HAP-1 (cell line): ENCODE measurements at regions not wholly inside any gene's neighbourhood (a gene's known extent, or its start where the extent isn't known, plus 50 kb on each side); places are given as distances from the start of the nearest gene placed in this dataset.

Experiments
- DNase-seq, 2 experiments: peaks; one replicate each; pipeline ENCODE4 v3.0.0-alpha.2; 2016 to 2020; ENCODE audit warnings: low spot score in 2 of 2
- H3K27me3 ChIP-seq: fragments of 250-450 bp; sonication (Bioruptor Pico); 2 replicates; pipeline ENCODE4 v1.5.1; 2020; ENCODE audit warnings: low read depth, mild to moderate bottlenecking, moderate library complexity
- H3K36me3 ChIP-seq: fragments of 250-450 bp; sonication (Bioruptor Pico); replicated peaks from 2 replicates; pipeline ENCODE4 v1.5.1; 2020; ENCODE audit warnings: mild to moderate bottlenecking
- H3K4me1 ChIP-seq: fragments of 250-450 bp; sonication (Bioruptor Pico); 2 replicates; pipeline ENCODE4 v1.5.1; 2020; ENCODE audit warnings: mild to moderate bottlenecking
- H3K4me3 ChIP-seq: fragments of 250-450 bp; sonication (Bioruptor Pico); 2 replicates; pipeline ENCODE4 v1.5.1; 2020; ENCODE audit warnings: mild to moderate bottlenecking, moderate library complexity
- H3K9me3 ChIP-seq: fragments of 250-450 bp; sonication (Bioruptor Pico); 2 replicates; pipeline ENCODE4 v1.5.1; 2020; ENCODE audit warnings: mild to moderate bottlenecking, moderate library complexity
- in situ Hi-C: fragments of 300-500 bp; cut with MboI; formaldehyde crosslinking; loops from 3 replicates; pipeline ENCODE4 v1.14.3; 2020; ENCODE audit warnings: low sequenced_read_pairs, inconsistent platforms, mixed read lengths

- no peak overlapping the region for H3K4me3 ChIP-seq
- no peak for DNase-seq
- H3K4me1 ChIP-seq, result no peaks in the 10 kb centered on the region
- in situ Hi-C loops, result loop anchor here (10.0 to 25.0 kb wide), 2 partner anchors 235 to 583 kb away; no protein-coding TSS in a partner anchor
- no peaks in the 10 kb centered on the region for H3K9me3 ChIP-seq
- no peaks in the 10 kb centered on the region for H3K36me3 ChIP-seq
- peaks cover 3% of the 10 kb centered on the region for H3K27me3 ChIP-seq
Measured at GRCh38 chr9:109579191-109579948, 81.3 kb upstream of the PTPN3 start.

- Histone ChIP-seq H3K4me1 (no peaks in the 10 kb centered on the region), H3K27me3 (peaks cover 3% of the 10 kb centered on the region)
- in situ Hi-C loops, result loop anchor here (25.0 kb wide), 1 partner anchor 580 kb away; no protein-coding TSS in a partner anchor
Measured at GRCh38 chr9:109582386-109582785, 84.3 kb upstream of the PTPN3 start.

GRCh38 chr9:109584205-109584604 is 86.1 kb upstream of the PTPN3 start:
- H3K27me3 ChIP-seq, result peaks cover 3% of the 10 kb centered on the region; the same call in 1 of the 2 replicates
- H3K4me1 ChIP-seq, result no peaks in the 10 kb centered on the region
- H3K9me3 ChIP-seq, result peaks cover 4% of the 10 kb centered on the region; the same call in 1 of the 2 replicates
- no peak overlapping the region for H3K4me3 ChIP-seq
- H3K36me3 ChIP-seq, result no peaks in the 10 kb centered on the region
- in situ Hi-C loops, result loop anchor here (25.0 kb wide), 1 partner anchor 578 kb away; no protein-coding TSS in a partner anchor
- DNase-seq, result no peak

More at GRCh38 chr9:109582386-109582785, 84.3 kb upstream of the PTPN3 start:
- Histone ChIP-seq H3K36me3 (no peaks in the 10 kb centered on the region), H3K4me3 (no peak overlapping the region), H3K9me3 (no peaks in the 10 kb centered on the region)
- no peak for DNase-seq

GRCh38 chr9:109585796-109586195 is 87.7 kb upstream of the PTPN3 start:
- in situ Hi-C loops, result loop anchor here (25.0 kb wide), 1 partner anchor 577 kb away; no protein-coding TSS in a partner anchor
- DNase-seq, result no peak
- Histone ChIP-seq H3K36me3 (no peaks in the 10 kb centered on the region), H3K27me3 (peaks cover 3% of the 10 kb centered on the region; the same call in 1 of the 2 replicates), H3K4me3 (no peak overlapping the region), H3K4me1 (no peaks in the 10 kb centered on the region), H3K9me3 (peaks cover 5% of the 10 kb centered on the region; the same call in 1 of the 2 replicates)

GRCh38 chr9:109586993-109587392 is 88.9 kb upstream of the PTPN3 start:
- Histone ChIP-seq H3K9me3 (peaks cover 5% of the 10 kb centered on the region; the same call in 1 of the 2 replicates), H3K4me3 (no peak overlapping the region), H3K27me3 (peaks cover 3% of the 10 kb centered on the region; the same call in 1 of the 2 replicates), H3K4me1 (no peaks in the 10 kb centered on the region), H3K36me3 (no peaks in the 10 kb centered on the region)
- no peak for DNase-seq
- in situ Hi-C loops, result loop anchor here (25.0 kb wide), 1 partner anchor 575 kb away; no protein-coding TSS in a partner anchor

- in situ Hi-C loops, result loop anchor here (25.0 kb wide), 1 partner anchor 574 kb away; no protein-coding TSS in a partner anchor
- Histone ChIP-seq H3K4me1 (no peaks in the 10 kb centered on the region), H3K9me3 (peaks cover 5% of the 10 kb centered on the region; the same call in 1 of the 2 replicates), H3K27me3 (no peaks in the 10 kb centered on the region), H3K4me3 (no peak overlapping the region), H3K36me3 (no peaks in the 10 kb centered on the region)
- no peak for DNase-seq
Measured at GRCh38 chr9:109588415-109588814, 90.3 kb upstream of the PTPN3 start.

GRCh38 chr9:109590966-109591365 is 92.9 kb upstream of the PTPN3 start:
- no peaks in the 10 kb centered on the region for H3K4me1 ChIP-seq
- no peaks in the 10 kb centered on the region for H3K36me3 ChIP-seq
- no peak for DNase-seq
- in situ Hi-C loops, result loop anchor here (25.0 kb wide), 1 partner anchor 571 kb away; no protein-coding TSS in a partner anchor
- H3K27me3 ChIP-seq, result peaks cover 6% of the 10 kb centered on the region
- H3K4me3 ChIP-seq, result no peak overlapping the region
- peaks cover 5% of the 10 kb centered on the region; the same call in 1 of the 2 replicates for H3K9me3 ChIP-seq

GRCh38 chr9:109591691-109592090 is 93.6 kb upstream of the PTPN3 start:
- Histone ChIP-seq H3K27me3 (peaks cover 8% of the 10 kb centered on the region), H3K4me3 (no peak overlapping the region), H3K36me3 (no peaks in the 10 kb centered on the region), H3K4me1 (no peaks in the 10 kb centered on the region), H3K9me3 (peaks cover 5% of the 10 kb centered on the region; the same call in 1 of the 2 replicates)
- in situ Hi-C loops, result loop anchor here (25.0 kb wide), 1 partner anchor 571 kb away; no protein-coding TSS in a partner anchor
- no peak for DNase-seq

GRCh38 chr9:109593612-109594011 is 95.5 kb upstream of the PTPN3 start:
- in situ Hi-C loops, result loop anchor here (25.0 kb wide), 1 partner anchor 569 kb away; no protein-coding TSS in a partner anchor
- Histone ChIP-seq H3K4me3 (no peak overlapping the region), H3K27me3 (peaks cover 8% of the 10 kb centered on the region), H3K9me3 (peaks cover 5% of the 10 kb centered on the region; the same call in 1 of the 2 replicates), H3K4me1 (no peaks in the 10 kb centered on the region), H3K36me3 (no peaks in the 10 kb centered on the region)
- DNase-seq, result no peak

GRCh38 chr9:109597496-109597895 is 99.4 kb upstream of the PTPN3 start:
- Histone ChIP-seq H3K27me3 (peaks cover 8% of the 10 kb centered on the region), H3K4me1 (no peaks in the 10 kb centered on the region), H3K36me3 (no peaks in the 10 kb centered on the region), H3K4me3 (no peak overlapping the region), H3K9me3 (no peaks in the 10 kb centered on the region)
- no peak for DNase-seq
- in situ Hi-C loops, result loop anchor here (25.0 kb wide), 1 partner anchor 565 kb away; no protein-coding TSS in a partner anchor

GRCh38 chr9:109599131-109599530 is 101.0 kb upstream of the PTPN3 start:
- no peak for DNase-seq
- Histone ChIP-seq H3K9me3 (no peaks in the 10 kb centered on the region), H3K36me3 (no peaks in the 10 kb centered on the region), H3K27me3 (peaks cover 8% of the 10 kb centered on the region), H3K4me1 (no peaks in the 10 kb centered on the region), H3K4me3 (no peak overlapping the region)
- in situ Hi-C loops, result loop anchor here (25.0 kb wide), 1 partner anchor 563 kb away; no protein-coding TSS in a partner anchor

- in situ Hi-C loops, result loop anchor here (25.0 kb wide), 1 partner anchor 563 kb away; no protein-coding TSS in a partner anchor
Measured at GRCh38 chr9:109599711-109600110, 101.6 kb upstream of the PTPN3 start.

GRCh38 chr9:109600142-109600541 is 102.0 kb upstream of the PTPN3 start:
- Histone ChIP-seq H3K4me1 (no peaks in the 10 kb centered on the region), H3K9me3 (no peaks in the 10 kb centered on the region), H3K36me3 (no peaks in the 10 kb centered on the region), H3K4me3 (no peak overlapping the region), H3K27me3 (peaks cover 5% of the 10 kb centered on the region; the same call in 1 of the 2 replicates)
- in situ Hi-C loops, result no loop called here
- DNase-seq, result no peak

More at GRCh38 chr9:109599711-109600110, 101.6 kb upstream of the PTPN3 start:
- peaks cover 8% of the 10 kb centered on the region for H3K27me3 ChIP-seq
- no peaks in the 10 kb centered on the region for H3K9me3 ChIP-seq
- DNase-seq, result no peak
- no peaks in the 10 kb centered on the region for H3K4me1 ChIP-seq
- H3K36me3 ChIP-seq, result no peaks in the 10 kb centered on the region
- no peak overlapping the region for H3K4me3 ChIP-seq

GRCh38 chr9:109601181-109601580 is 103.1 kb upstream of the PTPN3 start:
- in situ Hi-C loops, result no loop called here
- Histone ChIP-seq H3K9me3 (no peaks in the 10 kb centered on the region), H3K36me3 (no peaks in the 10 kb centered on the region), H3K4me1 (no peaks in the 10 kb centered on the region), H3K27me3 (no peaks in the 10 kb centered on the region; the same call in 1 of the 2 replicates), H3K4me3 (no peak overlapping the region)
- no peak for DNase-seq
